K562 (cell line): ENCODE measurements at regions not wholly inside any gene's neighbourhood (a gene's known extent, or its start where the extent isn't known, plus 50 kb on each side); places are given as distances from the start of the nearest gene placed in this dataset.
"Not testable (repeated sequence)": the region's sequence is repeated elsewhere in the genome, so short reads cannot be mapped to it uniquely, and the experiment has no call there.

Experiments used
- ATAC-seq: fragments of 200-7000 bp; cut with Tn5 transposase; 3 replicates; pipeline ENCODE4 v1.9.1; 2020; ENCODE audit warnings: moderate library complexity
- BruUV-seq: library from RNA; stranded (reverse); fragments of 400-500 nt; replicated peaks from 2 replicates; lab custom pipeline; 2021; lab: Mats Ljungman, UMichigan
- CTCF ChIA-PET: fragments of 300-600 bp; formaldehyde crosslinking; extraction: SDS; loops from one replicate; lab custom pipeline; 2021; ENCODE audit warnings: low intra/inter-chr PET ratio; lab: Yijun Ruan, JAX
- POLR2A ChIA-PET: fragments of 300-600, 350-650 bp; sonication (Branson Sonifier 250); formaldehyde crosslinking; extraction: SDS; loops from one replicate; lab custom pipeline; 2021; ENCODE audit warnings: antibody characterized with exemption, inconsistent platforms; lab: Yijun Ruan, JAX
- DNase-seq, 4 experiments: peaks; one replicate each; pipeline versions ENCODE4 v3.0.0 to v3.0.0-alpha.2; 2011 to 2018; ENCODE audit warnings: low spot score in 3 of 4, mixed read lengths in 3 of 4; ENCODE audit errors: extremely low read depth in 1 of 4
- FAIRE-seq: peaks from 2 replicates; lab custom pipeline; 2011; peaks lifted over from hg19 to GRCh38; lab: Jason Lieb, UNC
- H2AFZ ChIP-seq: 2 replicates; pipeline ENCODE4 v1.6.0; 2011; ENCODE audit warnings: low read depth, low read length, control low read depth, inconsistent platforms
- H3K27ac ChIP-seq: fragments of 200-600 bp; 3 replicates; pipeline ENCODE4 v1.8.0; 2011; ENCODE audit warnings: low read depth, mild to moderate bottlenecking, control low read depth, inconsistent platforms, low read length, moderate library complexity, mixed read lengths; ENCODE audit errors: extremely low read depth
- H3K27me3 ChIP-seq, 2 experiments: fragments of 300-600 bp in 1 of 2; 2 replicates in 1 of 2; 3 replicates in 1 of 2; pipeline versions ENCODE4 v1.6.0 to v1.8.0; 2011; ENCODE audit warnings: inconsistent platforms in 2 of 2, low read length in 2 of 2, mild to moderate bottlenecking in 1 of 2, mixed read lengths in 1 of 2, moderate library complexity in 1 of 2; ENCODE audit not compliant: control insufficient read depth in 2 of 2, insufficient read depth in 2 of 2
- H3K36me3 ChIP-seq: fragments of 300-600 bp; 3 replicates; pipeline ENCODE4 v1.8.0; 2011; ENCODE audit warnings: mild to moderate bottlenecking, low read length, inconsistent platforms; ENCODE audit not compliant: control insufficient read depth, insufficient read depth
- H3K4me1 ChIP-seq, 2 experiments: fragments of 200-600 bp in 1 of 2; replicated peaks in 1 of 2; 2 replicates in 1 of 2; 3 replicates in 1 of 2; pipeline versions ENCODE4 v1.5.1 to v1.8.0; 2011; ENCODE audit warnings: inconsistent platforms in 2 of 2, low read length in 2 of 2, mild to moderate bottlenecking in 1 of 2, mixed read lengths in 1 of 2, moderate library complexity in 1 of 2; ENCODE audit not compliant: control insufficient read depth in 2 of 2, insufficient read depth in 2 of 2
- H3K4me2 ChIP-seq: 2 replicates; pipeline ENCODE4 v1.6.1; 2011; ENCODE audit warnings: low read length, control low read depth, inconsistent platforms, mixed read lengths; ENCODE audit not compliant: insufficient read depth
- H3K4me3 ChIP-seq: fragments of 200-600 bp; sonication (generic), shearing (Covaris generic); 2 replicates; pipeline ENCODE4 v1.5.1; 2016; ENCODE audit warnings: control low read depth, inconsistent platforms
- H3K79me2 ChIP-seq: fragments of 200-600 bp; 3 replicates; pipeline ENCODE4 v1.8.0; 2011; ENCODE audit warnings: low read length, inconsistent platforms; ENCODE audit not compliant: control insufficient read depth, insufficient read depth
- H3K9ac ChIP-seq, 2 experiments: 2 replicates each; pipeline versions ENCODE4 v1.6.0 to v1.6.1; 2011; ENCODE audit warnings: low read depth in 2 of 2, low read length in 2 of 2, control low read depth in 1 of 2, inconsistent platforms in 1 of 2, mild to moderate bottlenecking in 1 of 2, mixed read lengths in 1 of 2; ENCODE audit not compliant: insufficient read depth in 1 of 2
- H3K9me1 ChIP-seq: one replicate; pipeline ENCODE4 v1.6.0; 2011; ENCODE audit warnings: inconsistent platforms, mild to moderate bottlenecking, low read length, moderate library complexity; ENCODE audit not compliant: control insufficient read depth, insufficient read depth
- H3K9me3 ChIP-seq: replicated peaks from 2 replicates; pipeline ENCODE4 v1.5.1; 2011; ENCODE audit warnings: low read depth, low read length, inconsistent platforms; ENCODE audit not compliant: control insufficient read depth, insufficient read depth
- H4K20me1 ChIP-seq: replicated peaks from 2 replicates; pipeline ENCODE4 v1.6.1; 2011; ENCODE audit warnings: low read length, inconsistent platforms, mixed read lengths; ENCODE audit not compliant: control insufficient read depth, insufficient read depth
- WGBS: fragments of 100-300 bp; shearing (Covaris generic); methylation state at CpG from one replicate; pipeline ENCODE4 v1.1.6; 2016; ENCODE audit warnings: low coverage, mixed read lengths; ENCODE audit not compliant: insufficient coverage; ENCODE audit errors: missing lambda C conversion rate; 5-methylcytosine and 5-hydroxymethylcytosine counted together
- in situ Hi-C: fragments of 300-500 bp; cut with MboI; formaldehyde crosslinking; loops from 4 replicates; pipeline ENCODE4 v1.15.0; 2018; ENCODE audit warnings: inconsistent platforms, mixed read lengths
- intact Hi-C: fragments of 100-400 bp; cut with micrococcal nuclease; formaldehyde crosslinking; loops from 2 replicates; pipeline ENCODE4 v1.14.2; 2022

- ATAC-seq, BruUV-seq: not testable (repeated sequence)
Measured at GRCh38 chr7:76963061-76963460, 69.1 kb downstream of the SPDYE17 start.

GRCh38 chr7:76960400-76960986 is 71.7 kb downstream of the SPDYE17 start:
- H4K20me1 ChIP-seq, POLR2A ChIA-PET, BruUV-seq, H3K4me3 ChIP-seq, H3K4me1 ChIP-seq, H3K9ac ChIP-seq, H3K4me2 ChIP-seq, intact Hi-C loops, in situ Hi-C loops, H3K36me3 ChIP-seq, H3K9me1 ChIP-seq, H3K79me2 ChIP-seq, H3K9me3 ChIP-seq, H2AFZ ChIP-seq, DNase-seq, H3K27ac ChIP-seq, CTCF ChIA-PET, H3K27me3 ChIP-seq: not testable (repeated sequence)
- FAIRE-seq = peak; percentile 56
- WGBS = no CpG with 5 or more reads among the region's 16 CpGs
- peak; percentile 48 for ATAC-seq

More at GRCh38 chr7:76963061-76963460, 69.1 kb downstream of the SPDYE17 start:
- H3K9ac ChIP-seq, POLR2A ChIA-PET, intact Hi-C loops, in situ Hi-C loops, H3K9me1 ChIP-seq, H3K79me2 ChIP-seq, DNase-seq, H3K27ac ChIP-seq, FAIRE-seq, H3K4me3 ChIP-seq, H4K20me1 ChIP-seq, H3K27me3 ChIP-seq, H3K36me3 ChIP-seq, CTCF ChIA-PET, H3K4me2 ChIP-seq, H3K4me1 ChIP-seq, H2AFZ ChIP-seq, H3K9me3 ChIP-seq: not testable (repeated sequence)
- WGBS = 80% methylated on average over 4 of the region's 7 CpGs

- H3K79me2 ChIP-seq, DNase-seq, CTCF ChIA-PET, H3K36me3 ChIP-seq, H4K20me1 ChIP-seq, BruUV-seq, in situ Hi-C loops, H3K9me1 ChIP-seq, H3K9ac ChIP-seq, H3K4me3 ChIP-seq, H3K4me1 ChIP-seq, H2AFZ ChIP-seq, H3K4me2 ChIP-seq, H3K9me3 ChIP-seq, H3K27me3 ChIP-seq, H3K27ac ChIP-seq, POLR2A ChIA-PET, intact Hi-C loops: not testable (repeated sequence)
- FAIRE-seq (peak; percentile 81), ATAC-seq (peak; percentile 99)
- WGBS = no CpG with 5 or more reads among the region's 69 CpGs
Measured at GRCh38 chr7:76959573-76960399, 72.4 kb downstream of the SPDYE17 start.
